ENCODE measurements at regions not wholly inside any gene's neighbourhood (a gene's known extent, or its start where the extent isn't known, plus 50 kb on each side); places are given as distances from the start of the nearest gene placed in this dataset.
"Not testable (repeated sequence)": the region's sequence is repeated elsewhere in the genome, so short reads cannot be mapped to it uniquely, and the experiment has no call there.

GRCh38 chr4:1558205-1558604 lies 125.9 kb downstream of the FAM53A start:
- no peak for DNase-seq

- no peak for DNase-seq
Measured at GRCh38 chr4:1557221-1557597, 126.9 kb downstream of the FAM53A start.

GRCh38 chr4:1556541-1557220 lies 127.4 kb downstream of the FAM53A start:
- no peak for DNase-seq

GRCh38 chr4:1554876-1555265 lies 129.2 kb downstream of the FAM53A start:
- no peak for DNase-seq

GRCh38 chr4:1554246-1554875 lies 129.8 kb downstream of the FAM53A start:
- DNase-seq: no peak

GRCh38 chr4:1553365-1553764 lies 130.7 kb downstream of the FAM53A start:
- no peak for DNase-seq

- DNase-seq: no peak
Measured at GRCh38 chr4:1552451-1552850, 131.7 kb downstream of the FAM53A start.

GRCh38 chr4:1551211-1551610 lies 132.9 kb downstream of the FAM53A start:
- no peak for DNase-seq

- no peak for DNase-seq
Measured at GRCh38 chr4:1550122-1551070, 133.7 kb downstream of the FAM53A start.

GRCh38 chr4:1549638-1550035 lies 134.5 kb downstream of the FAM53A start:
- DNase-seq: no peak

- DNase-seq: peak; percentile 66 to 72
Measured at GRCh38 chr4:1548827-1549637, 135.1 kb downstream of the FAM53A start.

GRCh38 chr4:1547856-1548826 lies 136.0 kb downstream of the FAM53A start:
- no peak for DNase-seq

- DNase-seq: no peak
Measured at GRCh38 chr4:1547131-1547855, 136.8 kb downstream of the FAM53A start.

- DNase-seq: no peak
Measured at GRCh38 chr4:1544861-1545281, 138.6 kb upstream of the NKX1-1 start.

GRCh38 chr4:1544435-1544834 lies 138.2 kb upstream of the NKX1-1 start:
- not testable (repeated sequence) for DNase-seq

GRCh38 chr4:1543976-1544375 lies 137.7 kb upstream of the NKX1-1 start:
- DNase-seq: no peak

- no peak for DNase-seq
Measured at GRCh38 chr4:1543561-1543960, 137.3 kb upstream of the NKX1-1 start.

- DNase-seq: no peak
Measured at GRCh38 chr4:1542516-1543320, 136.5 kb upstream of the NKX1-1 start.

- DNase-seq: no peak
Measured at GRCh38 chr4:1542226-1542490, 135.9 kb upstream of the NKX1-1 start.
